ENCODE measurements at regions not wholly inside any gene's neighbourhood (a gene's known extent, or its start where the extent isn't known, plus 50 kb on each side); places are given as distances from the start of the nearest gene placed in this dataset.
A peak's percentile ranks its signal among the peaks of the same experiment; 100 is the strongest.
"Not testable (repeated sequence)": the region's sequence is repeated elsewhere in the genome, so short reads cannot be mapped to it uniquely, and the experiment has no call there.

- no peak for TF ChIP-seq CTCF (IDR thresholded peaks at IDR 0.05; ENCODE audit: unreplicated experiment in 3 of 3)
- H3K36me3 Mint-ChIP-seq (ENCODE audit: low read depth) = no peaks in the 10 kb centered on the region
- H3K9me3 Mint-ChIP-seq = peaks cover 43% of the 10 kb centered on the region
- peaks cover 3% of the 10 kb centered on the region for H3K27me3 Mint-ChIP-seq (ENCODE audit: low read depth)
- no peak overlapping the region for H3K27ac Mint-ChIP-seq
- H3K4me1 Mint-ChIP-seq = no peaks in the 10 kb centered on the region
- H3K4me3 Mint-ChIP-seq = no peak overlapping the region
Observed at GRCh38 chr6:156676721-156677120, 100.5 kb upstream of the ARID1B start.

GRCh38 chr6:156674197-156674596 lies 103.0 kb upstream of the ARID1B start:
- Mint-ChIP-seq H3K27ac (no peak overlapping the region), H3K27me3 (ENCODE audit: low read depth) (peaks cover 3% of the 10 kb centered on the region), H3K4me1 (no peaks in the 10 kb centered on the region), H3K9me3 (peaks cover 42% of the 10 kb centered on the region), H3K36me3 (ENCODE audit: low read depth) (no peaks in the 10 kb centered on the region), H3K4me3 (no peak overlapping the region)
- TF ChIP-seq CTCF (IDR thresholded peaks at IDR 0.05; ENCODE audit: unreplicated experiment in 3 of 3) = no peak

GRCh38 chr6:156670097-156670496 lies 107.1 kb upstream of the ARID1B start:
- peaks cover 44% of the 10 kb centered on the region for H3K9me3 Mint-ChIP-seq
- not testable (repeated sequence) for H3K4me1 Mint-ChIP-seq; H3K36me3 Mint-ChIP-seq (ENCODE audit: low read depth); H3K27me3 Mint-ChIP-seq (ENCODE audit: low read depth); H3K4me3 Mint-ChIP-seq; H3K27ac Mint-ChIP-seq

GRCh38 chr6:156662025-156662445 lies 115.1 kb upstream of the ARID1B start:
- H3K36me3 Mint-ChIP-seq (ENCODE audit: low read depth) = no peaks in the 10 kb centered on the region
- peak overlapping the region in 1 of 3 experiments; percentile 43 for H3K27ac Mint-ChIP-seq
- H3K4me3 Mint-ChIP-seq = peak overlapping the region; percentile 37 to 74 (median 64)
- H3K27me3 Mint-ChIP-seq (ENCODE audit: low read depth) = peaks cover 3% of the 10 kb centered on the region
- TF ChIP-seq CTCF (IDR thresholded peaks at IDR 0.05; ENCODE audit: unreplicated experiment in 3 of 3) = peak; percentile 82 to 91 (median 88)
- H3K9me3 Mint-ChIP-seq = peaks cover 11% of the 10 kb centered on the region
- H3K4me1 Mint-ChIP-seq = peaks cover 12% of the 10 kb centered on the region

GRCh38 chr6:156660389-156660788 lies 116.8 kb upstream of the ARID1B start:
- TF ChIP-seq CTCF (IDR thresholded peaks at IDR 0.05; ENCODE audit: unreplicated experiment in 3 of 3) = no peak
- H3K9me3 Mint-ChIP-seq = peaks cover 7% of the 10 kb centered on the region
- no peak overlapping the region for H3K4me3 Mint-ChIP-seq
- peaks cover 3% of the 10 kb centered on the region for H3K27me3 Mint-ChIP-seq (ENCODE audit: low read depth)
- H3K36me3 Mint-ChIP-seq (ENCODE audit: low read depth) = no peaks in the 10 kb centered on the region
- H3K27ac Mint-ChIP-seq = no peak overlapping the region
- peaks cover 12% of the 10 kb centered on the region for H3K4me1 Mint-ChIP-seq

- Mint-ChIP-seq H3K36me3 (ENCODE audit: low read depth) (no peaks in the 10 kb centered on the region), H3K4me1 (peaks cover 12% of the 10 kb centered on the region), H3K27ac (no peak overlapping the region), H3K9me3 (peaks cover 7% of the 10 kb centered on the region), H3K27me3 (ENCODE audit: low read depth) (peaks cover 3% of the 10 kb centered on the region), H3K4me3 (no peak overlapping the region)
- TF ChIP-seq CTCF (IDR thresholded peaks at IDR 0.05; ENCODE audit: unreplicated experiment in 3 of 3) = no peak
Observed at GRCh38 chr6:156659822-156660198, 117.4 kb upstream of the ARID1B start.
